NCI-H2227 (cell line): ENCODE measurements at regions not wholly inside any gene's neighbourhood (a gene's known extent, or its start where the extent isn't known, plus 50 kb on each side); places are given as distances from the start of the nearest gene placed in this dataset.
"Not testable (repeated sequence)": the region's sequence is repeated elsewhere in the genome, so short reads cannot be mapped to it uniquely, and the experiment has no call there.

Experiments used
- DNase-seq: peaks from one replicate; lab custom pipeline; 2025; ENCODE audit not compliant: unreplicated experiment; lab: John Stamatoyannopoulos, UW

GRCh38 chr4:189548484-189549125 lies 392.1 kb upstream of the FRG1 start:
- DNase-seq = no peak

GRCh38 chr4:189551931-189552670 lies 388.6 kb upstream of the FRG1 start:
- not testable (repeated sequence) for DNase-seq

GRCh38 chr4:189560605-189561004 lies 380.1 kb upstream of the FRG1 start:
- DNase-seq = not testable (repeated sequence)

- DNase-seq = not testable (repeated sequence)
Observed at GRCh38 chr4:189563751-189564150, 376.9 kb upstream of the FRG1 start.

- DNase-seq = not testable (repeated sequence)
Observed at GRCh38 chr4:189566271-189566670, 374.4 kb upstream of the FRG1 start.

- not testable (repeated sequence) for DNase-seq
Observed at GRCh38 chr4:189566900-189567299, 373.8 kb upstream of the FRG1 start.

- not testable (repeated sequence) for DNase-seq
Observed at GRCh38 chr4:189579645-189580044, 361.0 kb upstream of the FRG1 start.

- not testable (repeated sequence) for DNase-seq
Observed at GRCh38 chr4:189586908-189587632, 353.6 kb upstream of the FRG1 start.

- DNase-seq = not testable (repeated sequence)
Observed at GRCh38 chr4:189589201-189589600, 351.5 kb upstream of the FRG1 start.

GRCh38 chr4:189592890-189593289 lies 347.8 kb upstream of the FRG1 start:
- no peak for DNase-seq

- DNase-seq = no peak
Observed at GRCh38 chr4:189597341-189597740, 343.3 kb upstream of the FRG1 start.

GRCh38 chr4:189600264-189600663 lies 340.4 kb upstream of the FRG1 start:
- DNase-seq = no peak

GRCh38 chr4:189600718-189601435 lies 339.8 kb upstream of the FRG1 start:
- DNase-seq = no peak

- not testable (repeated sequence) for DNase-seq
Observed at GRCh38 chr4:189602827-189603226, 337.8 kb upstream of the FRG1 start.

GRCh38 chr4:189610571-189610970 lies 330.1 kb upstream of the FRG1 start:
- DNase-seq = not testable (repeated sequence)

- DNase-seq = no peak
Observed at GRCh38 chr4:189613207-189613606, 327.5 kb upstream of the FRG1 start.

GRCh38 chr4:189615217-189615663 lies 325.4 kb upstream of the FRG1 start:
- no peak for DNase-seq

- not testable (repeated sequence) for DNase-seq
Observed at GRCh38 chr4:189617741-189618140, 322.9 kb upstream of the FRG1 start.

- DNase-seq = not testable (repeated sequence)
Observed at GRCh38 chr4:189619441-189620250, 321.0 kb upstream of the FRG1 start.

GRCh38 chr4:189622574-189622973 lies 318.1 kb upstream of the FRG1 start:
- not testable (repeated sequence) for DNase-seq
